ENCODE measurements at regions not wholly inside any gene's neighbourhood (a gene's known extent, or its start where the extent isn't known, plus 50 kb on each side); places are given as distances from the start of the nearest gene placed in this dataset.

GRCh38 chr3:194971009-194971408 is 285.3 kb downstream of the FAM43A start:
- no peak for TF ChIP-seq CTCF (IDR thresholded peaks at IDR 0.05; ENCODE audit: low read depth, low read length)

DNA sequence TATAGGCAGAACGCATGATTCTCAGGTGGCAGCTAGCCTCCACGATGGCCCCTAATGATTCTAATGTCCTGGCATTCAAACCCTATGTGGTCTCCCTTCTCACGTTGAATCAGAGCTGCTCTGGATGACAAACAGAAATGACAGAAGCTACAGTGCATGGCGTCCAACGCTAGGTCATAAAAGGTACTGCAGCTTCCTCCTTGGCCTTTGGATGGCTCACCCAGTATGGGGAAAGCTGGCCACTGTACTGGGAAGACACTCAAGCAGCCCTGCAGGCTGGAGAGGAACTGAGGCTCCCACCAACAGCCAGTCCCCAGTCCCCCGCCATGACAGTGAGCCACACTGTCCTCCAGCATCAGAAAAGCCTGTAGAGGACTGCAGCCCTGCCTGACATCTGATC is 286.3 kb downstream of the FAM43A start:
- H3K4me3 ChIP-seq (ENCODE audit: low read depth, low read length): no peak overlapping the region
- TF ChIP-seq CTCF (IDR thresholded peaks at IDR 0.05; ENCODE audit: low read depth, low read length): no peak

More at GRCh38 chr3:194971009-194971408, 285.3 kb downstream of the FAM43A start:
- H3K4me3 ChIP-seq (ENCODE audit: low read depth, low read length): no peak overlapping the region

DNA sequence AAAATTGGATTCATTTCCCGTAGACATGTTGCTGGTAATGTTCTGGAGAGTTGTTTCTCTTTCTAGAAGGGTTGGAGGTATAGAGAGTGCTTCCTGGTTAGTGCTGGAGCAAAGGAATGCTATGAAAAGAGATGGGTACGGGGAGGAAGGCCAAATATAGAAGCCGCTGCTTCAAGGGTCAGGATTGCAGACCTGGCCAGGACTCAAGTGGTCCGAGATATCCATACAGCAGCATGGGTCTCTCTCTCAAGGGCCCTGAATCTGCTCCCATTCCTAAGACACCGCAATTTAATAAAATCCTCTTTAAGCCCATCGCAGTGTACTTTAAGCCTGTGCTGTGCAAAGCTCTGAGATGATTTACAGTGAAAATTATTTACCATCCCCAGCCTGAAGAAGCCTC is 287.0 kb downstream of the FAM43A start:
- TF ChIP-seq CTCF (IDR thresholded peaks at IDR 0.05; ENCODE audit: low read depth, low read length): no peak
- H3K4me3 ChIP-seq (ENCODE audit: low read depth, low read length): no peak overlapping the region

- no peak for TF ChIP-seq CTCF (IDR thresholded peaks at IDR 0.05; ENCODE audit: low read depth, low read length)
Observed at GRCh38 chr3:194973366-194974000, 287.8 kb downstream of the FAM43A start.

GRCh38 chr3:194974468-194975135 is 288.9 kb downstream of the FAM43A start:
- TF ChIP-seq CTCF (IDR thresholded peaks at IDR 0.05; ENCODE audit: low read depth, low read length): no peak
- H3K4me3 ChIP-seq (ENCODE audit: low read depth, low read length): no peak overlapping the region

More at GRCh38 chr3:194973366-194974000, 287.8 kb downstream of the FAM43A start:
- no peak overlapping the region for H3K4me3 ChIP-seq (ENCODE audit: low read depth, low read length)

- no peak for TF ChIP-seq CTCF (IDR thresholded peaks at IDR 0.05; ENCODE audit: low read depth, low read length)
- no peak overlapping the region for H3K4me3 ChIP-seq (ENCODE audit: low read depth, low read length)
Observed at GRCh38 chr3:194976049-194976451, 290.4 kb downstream of the FAM43A start.

DNA sequence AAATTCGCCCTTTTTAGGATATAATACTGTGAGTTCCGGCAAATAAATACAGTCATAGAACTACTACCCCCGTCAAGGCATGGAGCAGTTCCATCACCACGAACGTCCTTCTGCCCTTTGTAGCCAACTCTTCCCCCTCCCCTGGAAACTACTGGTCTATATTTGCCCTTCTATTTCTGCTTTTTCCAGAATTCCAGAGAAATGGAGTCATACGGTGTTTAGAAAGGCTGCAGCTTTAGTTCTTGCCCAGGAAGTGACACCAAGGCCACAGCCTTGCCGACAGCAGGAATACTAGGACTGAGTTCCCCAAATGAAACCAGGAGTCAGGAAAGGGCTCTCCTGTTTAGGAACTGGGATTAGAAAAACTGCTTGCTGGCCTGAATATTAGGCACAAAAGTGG is 291.2 kb downstream of the FAM43A start:
- TF ChIP-seq CTCF (IDR thresholded peaks at IDR 0.05; ENCODE audit: low read depth, low read length): no peak
- no peak overlapping the region for H3K4me3 ChIP-seq (ENCODE audit: low read depth, low read length)
